GM21825 (cell line): ENCODE measurements at regions not wholly inside any gene's neighbourhood (a gene's known extent, or its start where the extent isn't known, plus 50 kb on each side); places are given as distances from the start of the nearest gene placed in this dataset.

Source experiments
- ATAC-seq: cut with Tn5 transposase; IDR thresholded peaks from one replicate; pipeline ENCODE4 v1.9.1; 2021; ENCODE audit warnings: mild to moderate bottlenecking, moderate library complexity; ENCODE audit not compliant: unreplicated experiment

DNA sequence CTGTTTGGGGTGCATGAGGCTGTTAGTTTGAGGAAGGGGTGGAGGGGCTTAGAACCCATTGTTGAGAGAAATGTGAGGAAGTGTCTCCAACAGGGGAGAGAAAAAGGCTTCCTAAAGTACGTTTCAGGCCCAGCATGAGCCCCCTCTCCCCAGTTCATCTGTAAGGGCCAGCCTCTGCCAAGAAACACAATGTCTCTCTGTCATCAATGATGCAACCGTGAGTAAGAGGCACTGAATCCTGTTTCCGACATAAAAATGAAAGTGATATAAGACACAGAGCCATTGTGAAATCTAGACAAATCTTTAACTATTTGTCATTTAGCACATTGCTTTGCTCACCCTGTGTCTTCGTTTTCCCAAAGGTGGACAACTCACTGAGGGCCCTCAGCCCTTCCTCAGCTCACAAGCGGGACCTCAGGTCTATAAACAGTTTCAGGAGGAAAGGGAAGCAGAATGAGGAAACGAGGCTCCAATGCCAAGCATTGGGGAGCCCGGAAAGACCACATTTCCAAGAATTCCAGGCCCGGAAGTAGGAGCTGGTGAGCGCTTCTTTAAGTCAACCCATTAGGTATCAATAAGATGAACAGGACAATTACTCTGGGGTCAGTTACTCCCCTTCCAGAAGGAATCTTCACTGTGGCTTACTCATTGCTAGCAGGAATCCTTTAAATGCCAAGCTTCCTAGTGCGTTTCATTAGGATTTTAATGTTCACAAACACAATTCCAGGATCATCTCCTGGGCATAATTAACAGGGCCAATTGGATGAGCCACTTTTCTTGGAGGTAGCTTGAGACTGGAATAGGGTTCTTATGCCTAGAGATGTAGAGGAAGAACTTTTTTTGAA, 59.0 kb upstream of the KLF4 start:
- ATAC-seq: no peak

- no peak for ATAC-seq
Observed at GRCh38 chr9:107547772-107548297, 58.3 kb upstream of the KLF4 start.

DNA sequence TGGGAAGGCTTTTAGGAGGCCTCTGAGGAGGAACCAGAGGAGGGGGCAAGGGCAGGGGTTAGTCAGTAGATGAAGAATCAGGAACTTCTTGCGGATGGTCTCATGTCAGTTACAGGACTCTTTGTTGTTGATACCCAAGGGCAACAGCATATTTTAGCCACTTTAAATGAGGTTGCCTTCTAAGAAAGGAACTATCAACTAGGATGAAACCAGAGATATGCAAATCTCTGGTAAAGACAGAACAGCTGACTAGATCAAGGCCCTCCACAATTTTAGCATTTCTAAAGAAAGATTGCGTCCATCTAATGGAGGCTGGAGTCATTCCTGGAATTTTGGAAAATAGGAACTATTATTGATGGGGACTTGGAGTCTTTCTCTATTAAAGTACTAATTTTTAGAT, 57.7 kb upstream of the KLF4 start:
- ATAC-seq: no peak

- no peak for ATAC-seq
Observed at GRCh38 chr9:107546859-107547258, 57.3 kb upstream of the KLF4 start.

DNA sequence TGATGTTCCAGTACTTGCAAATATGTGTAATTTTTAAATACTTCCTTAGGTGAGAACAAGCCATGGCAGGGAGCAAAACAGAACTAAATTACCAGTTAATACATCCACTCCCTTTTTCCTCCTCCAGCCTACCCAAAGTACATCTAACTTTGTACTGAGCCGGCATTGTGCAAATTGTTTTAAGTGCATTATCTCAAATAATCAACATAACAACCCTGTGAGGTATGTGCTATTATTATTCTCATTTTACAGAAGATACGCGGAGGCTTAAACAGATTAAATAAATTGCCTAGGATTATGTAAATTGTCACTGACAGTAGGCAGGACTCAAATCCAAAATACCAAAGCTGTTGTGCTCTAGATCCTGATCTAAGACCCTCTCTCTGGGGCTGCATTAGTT, 55.5 kb upstream of the KLF4 start:
- ATAC-seq: no peak

GRCh38 chr9:107542411-107543157, 53.0 kb upstream of the KLF4 start:
- ATAC-seq: no peak

- no peak for ATAC-seq
Observed at GRCh38 chr9:107541523-107541922, 52.0 kb upstream of the KLF4 start.

DNA sequence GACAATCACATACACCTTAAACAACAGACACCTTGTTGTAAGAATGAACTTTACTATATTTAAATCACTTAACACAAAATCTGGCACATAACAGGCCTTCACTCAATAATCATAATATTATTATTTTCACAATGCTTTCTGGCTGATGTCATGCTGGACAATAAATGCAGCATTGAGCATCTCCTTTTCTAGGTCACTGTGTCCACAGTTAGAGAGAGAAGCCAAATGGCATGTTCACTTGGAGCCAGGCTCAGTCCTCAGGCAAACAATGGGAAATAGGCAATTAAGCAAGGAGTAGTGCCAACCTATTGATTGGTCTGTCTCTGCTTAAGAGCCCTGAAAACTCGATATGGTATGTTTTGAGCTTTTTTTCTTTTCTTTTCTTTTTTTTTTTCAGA, 50.6 kb upstream of the KLF4 start:
- ATAC-seq: no peak

GRCh38 chr9:107539427-107540163, 50.0 kb upstream of the KLF4 start:
- no peak for ATAC-seq
